ENCODE measurements at regions not wholly inside any gene's neighbourhood (a gene's known extent, or its start where the extent isn't known, plus 50 kb on each side); places are given as distances from the start of the nearest gene placed in this dataset.
"Not testable (repeated sequence)": the region's sequence is repeated elsewhere in the genome, so short reads cannot be mapped to it uniquely, and the experiment has no call there.

GRCh38 chr1:119191325-119191724, 50.9 kb upstream of the WARS2 start:
- DNase-seq: no peak

DNA sequence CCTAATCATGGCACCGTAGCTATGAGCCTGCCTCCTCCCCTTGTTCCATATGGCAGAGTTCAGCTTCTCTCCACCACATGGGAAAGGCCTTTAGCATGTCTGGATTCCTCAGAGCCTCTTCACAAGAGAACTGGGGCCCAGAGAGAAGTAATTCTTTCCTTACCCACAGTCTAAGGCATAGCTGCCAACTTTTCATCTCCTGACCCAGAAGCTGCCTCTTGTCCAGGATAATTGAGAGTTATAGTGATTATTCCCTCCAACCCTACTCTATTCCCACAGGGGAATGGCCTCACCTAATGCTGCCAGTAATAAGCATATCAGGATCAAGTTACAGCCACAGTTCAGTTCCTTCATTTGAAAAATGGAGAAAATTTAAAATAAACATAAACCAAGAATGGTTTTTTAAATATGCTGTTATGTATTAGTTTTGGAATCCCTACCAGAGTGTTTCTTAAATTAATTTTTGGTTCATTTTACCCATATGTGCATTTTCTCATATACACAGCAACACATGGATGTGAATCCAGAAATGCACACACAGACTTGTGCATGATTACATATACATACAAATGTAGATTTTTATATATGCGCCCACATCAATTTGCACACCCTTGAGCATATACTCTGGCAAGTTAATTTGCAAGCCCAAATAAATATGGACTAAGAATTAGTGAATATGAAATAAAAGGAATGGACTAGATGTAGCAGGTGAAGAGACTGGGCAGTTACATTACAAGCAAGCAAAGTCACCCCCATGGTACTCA, 63.9 kb upstream of the WARS2 start:
- no peak for DNase-seq

- DNase-seq: no peak
These were observed 64.5 kb upstream of the WARS2 start for GRCh38 chr1:119204961-119205357.

GRCh38 chr1:119209061-119209460, 68.6 kb upstream of the WARS2 start:
- DNase-seq: no peak

DNA sequence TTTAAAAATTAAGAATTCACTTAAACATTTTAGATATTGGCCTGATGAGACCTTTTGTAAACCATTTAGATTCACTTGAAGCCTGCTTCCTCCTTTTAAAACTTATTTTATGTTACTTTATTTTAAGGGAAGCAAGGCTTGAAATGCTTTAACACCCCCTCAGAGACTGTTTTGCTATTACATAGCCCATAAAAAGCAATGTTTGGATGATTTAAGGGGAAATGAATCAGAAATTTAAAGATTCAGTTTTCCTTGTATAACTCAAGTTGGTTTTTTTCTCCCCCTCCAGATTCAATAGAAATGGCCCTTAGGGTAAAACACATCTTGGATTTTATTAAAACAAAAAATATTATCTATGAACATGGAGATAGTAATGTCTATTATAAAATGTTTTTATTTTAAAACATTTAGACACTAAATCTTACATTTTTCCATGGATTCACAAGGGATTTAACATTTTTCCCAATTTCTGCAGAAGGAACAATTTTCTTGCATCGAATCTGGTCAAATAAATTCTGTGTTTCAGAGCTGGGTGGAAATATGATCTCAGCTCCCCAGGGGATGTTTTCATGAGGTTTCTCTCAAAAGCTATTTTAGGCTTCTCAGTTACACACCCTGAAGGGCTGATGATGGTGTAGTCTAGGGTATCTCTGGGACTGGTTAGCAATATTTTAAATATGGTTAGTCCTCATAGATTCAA, 69.3 kb upstream of the WARS2 start:
- no peak for DNase-seq

DNA sequence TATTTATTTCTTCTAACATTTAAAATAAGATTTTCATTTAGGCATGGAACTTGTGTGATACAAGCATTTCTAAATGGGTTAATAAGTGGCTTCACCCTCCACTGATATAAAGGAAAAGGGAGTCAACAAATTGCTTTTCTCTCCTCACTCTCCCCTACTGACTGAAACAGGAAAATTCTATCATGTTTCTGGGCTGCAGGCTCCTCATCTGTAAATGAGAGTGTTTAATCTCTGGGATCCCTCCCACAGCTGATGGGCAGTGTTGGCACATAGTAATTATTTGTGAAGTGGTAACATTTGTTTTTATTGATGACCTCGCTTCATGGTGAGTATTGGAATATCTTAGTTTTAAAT, 69.8 kb upstream of the WARS2 start:
- no peak for DNase-seq

DNA sequence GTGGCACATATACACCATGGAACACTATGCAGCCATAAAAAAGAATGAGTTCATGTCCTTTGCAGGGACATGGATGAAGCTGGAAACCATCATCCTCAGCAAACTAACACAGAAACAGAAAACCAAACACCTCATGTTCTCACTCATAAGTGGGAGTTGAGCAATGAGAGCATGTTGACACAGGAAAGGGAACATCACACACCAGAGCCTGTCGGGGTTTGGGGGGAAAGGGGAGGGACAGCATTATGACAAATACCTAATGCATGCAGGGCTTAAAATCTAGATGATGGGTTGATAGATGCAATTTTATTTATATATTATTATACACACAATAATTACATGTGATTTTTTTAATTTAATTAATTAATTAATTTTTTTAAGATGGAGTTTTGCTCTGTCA, 72.8 kb upstream of the WARS2 start:
- not testable (repeated sequence) for DNase-seq

DNA sequence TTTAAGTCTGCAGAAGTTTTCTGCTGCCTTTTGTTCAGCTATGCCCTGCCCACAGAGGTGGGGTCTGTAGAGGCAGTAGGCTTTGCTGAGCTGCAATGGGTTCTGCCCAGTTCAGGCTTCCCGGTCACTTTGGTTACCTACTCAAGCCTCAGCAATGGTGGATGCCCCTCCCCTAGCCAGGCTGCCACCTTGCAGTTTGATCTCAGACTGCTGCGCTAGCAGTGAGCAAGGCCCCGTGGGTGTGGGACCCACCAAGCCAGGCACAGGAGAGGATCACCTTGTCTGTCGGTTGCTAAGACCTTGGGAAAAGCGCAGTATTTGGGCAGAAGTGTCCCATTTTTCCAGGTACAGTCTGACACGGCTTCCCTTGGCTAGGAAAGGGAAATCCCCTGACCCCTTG, 74.5 kb upstream of the WARS2 start:
- DNase-seq: not testable (repeated sequence)

DNA sequence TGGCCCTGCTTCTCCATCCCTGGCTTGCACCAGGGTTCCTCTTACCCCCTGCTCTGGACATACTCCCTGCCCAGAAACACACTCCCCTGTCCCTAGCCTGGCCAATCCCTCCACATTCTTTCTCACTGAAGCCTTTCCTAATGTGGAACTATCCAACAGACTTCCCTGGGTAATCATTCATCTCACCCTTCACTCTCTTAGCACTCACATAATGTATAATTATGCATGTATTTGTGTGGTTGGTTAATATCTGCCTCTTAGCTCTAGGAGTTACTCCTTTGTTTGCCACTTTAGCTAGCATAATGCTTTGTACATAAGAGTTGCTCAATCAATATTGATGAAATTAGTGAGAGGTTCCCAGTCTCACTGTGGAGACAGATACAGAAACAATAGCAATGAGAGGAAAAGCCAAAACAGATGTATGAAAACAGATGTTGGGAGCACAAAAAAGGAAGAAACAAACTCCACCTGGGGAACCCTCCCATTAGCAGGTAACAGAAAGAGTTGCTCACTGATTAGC, 76.9 kb upstream of the WARS2 start:
- no peak for DNase-seq

- DNase-seq: no peak
These were observed 79.3 kb upstream of the WARS2 start for GRCh38 chr1:119219711-119220110.

- DNase-seq: no peak
These were observed 80.5 kb upstream of the WARS2 start for GRCh38 chr1:119220991-119221390.

GRCh38 chr1:119222271-119222670, 81.8 kb upstream of the WARS2 start:
- DNase-seq: no peak

DNA sequence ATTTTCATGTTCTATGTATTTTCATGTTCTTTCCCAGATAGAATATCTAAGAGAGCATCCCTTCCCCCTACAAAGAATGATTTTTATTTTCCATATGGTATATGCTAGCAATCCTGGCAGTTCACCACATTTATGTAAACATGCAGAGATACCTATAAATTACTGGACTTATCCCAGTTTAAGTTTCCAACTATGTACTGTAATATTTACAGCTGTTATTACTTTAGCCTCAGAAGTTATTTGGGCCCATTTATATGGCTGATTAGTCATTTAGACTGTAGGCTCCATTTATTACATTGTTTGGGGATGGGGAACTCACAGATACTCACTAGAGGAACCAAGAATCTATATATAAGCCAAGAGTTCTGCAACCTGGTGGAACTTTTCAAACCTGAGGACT, 84.8 kb upstream of the WARS2 start:
- no peak for DNase-seq

GRCh38 chr1:119225831-119226230, 85.4 kb upstream of the WARS2 start:
- no peak for DNase-seq

GRCh38 chr1:119226321-119226720, 85.9 kb upstream of the WARS2 start:
- no peak for DNase-seq

DNA sequence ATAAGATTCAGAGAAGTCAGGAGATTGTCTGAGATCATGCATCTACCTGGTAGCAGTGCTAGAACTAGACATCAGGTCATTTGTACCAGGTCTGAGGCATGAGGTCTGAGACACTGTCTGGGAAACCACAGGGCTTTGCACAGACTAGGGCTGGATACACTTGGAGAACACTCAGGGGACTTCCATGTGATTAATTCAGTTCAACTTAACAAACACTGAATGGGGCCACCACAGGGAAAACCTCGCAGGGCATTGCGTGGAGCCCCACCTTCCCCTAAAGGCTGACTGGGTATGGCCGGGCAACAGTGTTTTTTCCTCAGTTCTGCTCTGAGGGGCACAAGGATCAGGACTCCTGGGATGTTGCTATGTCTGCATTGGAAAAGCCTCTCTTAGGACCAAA, 86.5 kb upstream of the WARS2 start:
- no peak for DNase-seq

DNA sequence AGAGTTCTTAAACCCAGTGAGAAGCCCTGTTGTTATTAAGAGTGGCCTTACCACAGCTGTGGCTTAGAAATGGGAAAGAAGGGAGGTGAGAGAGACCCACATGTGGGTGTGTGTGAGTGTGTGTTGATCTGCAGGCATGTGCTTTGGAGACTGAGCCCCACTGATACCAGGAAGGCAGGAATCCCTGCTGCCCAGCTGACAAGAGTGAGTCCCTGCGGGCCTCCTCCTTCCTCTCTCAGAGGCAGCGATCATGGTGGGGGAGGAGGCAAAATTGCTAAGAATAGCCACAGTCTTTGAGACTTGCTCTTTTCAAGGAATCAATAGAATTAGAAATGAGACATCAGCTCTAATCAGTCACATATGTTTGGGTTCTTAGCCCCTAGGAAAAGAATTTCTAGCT, 87.0 kb upstream of the WARS2 start:
- no peak for DNase-seq

DNA sequence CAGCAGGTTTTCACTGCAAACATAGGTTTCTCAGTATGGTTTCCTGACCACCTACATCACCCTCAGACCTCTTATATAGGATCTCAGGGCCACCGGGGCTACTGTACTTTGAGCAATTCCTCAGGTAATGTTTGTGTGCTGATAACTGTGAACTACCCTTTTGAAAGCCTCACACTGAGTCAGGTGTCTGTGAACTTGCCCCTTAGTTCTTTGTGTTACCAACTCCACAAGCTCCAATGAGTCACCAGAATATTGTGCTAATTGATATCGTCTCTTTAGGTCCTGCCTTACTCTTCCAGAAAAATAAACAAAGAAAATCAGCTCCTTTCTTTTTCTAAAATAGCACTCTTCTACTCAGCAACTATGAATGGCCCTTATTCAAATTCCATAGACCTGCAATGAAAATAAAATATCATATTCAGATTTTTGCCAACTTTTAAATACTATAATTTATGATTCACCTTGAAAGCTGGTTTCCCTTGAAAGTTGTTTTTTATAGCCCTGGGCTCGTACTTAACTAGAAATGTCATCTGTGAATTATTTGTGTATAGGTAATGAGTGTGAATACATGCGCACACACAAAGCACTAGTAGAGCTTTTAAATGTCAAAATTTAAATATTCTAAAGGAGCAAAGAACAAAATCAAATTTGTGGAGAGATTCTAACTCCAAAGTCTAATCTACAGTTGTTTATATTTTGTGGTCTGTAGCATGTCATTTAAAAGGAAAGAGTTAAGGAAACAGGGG, 88.1 kb upstream of the WARS2 start:
- no peak for DNase-seq

DNA sequence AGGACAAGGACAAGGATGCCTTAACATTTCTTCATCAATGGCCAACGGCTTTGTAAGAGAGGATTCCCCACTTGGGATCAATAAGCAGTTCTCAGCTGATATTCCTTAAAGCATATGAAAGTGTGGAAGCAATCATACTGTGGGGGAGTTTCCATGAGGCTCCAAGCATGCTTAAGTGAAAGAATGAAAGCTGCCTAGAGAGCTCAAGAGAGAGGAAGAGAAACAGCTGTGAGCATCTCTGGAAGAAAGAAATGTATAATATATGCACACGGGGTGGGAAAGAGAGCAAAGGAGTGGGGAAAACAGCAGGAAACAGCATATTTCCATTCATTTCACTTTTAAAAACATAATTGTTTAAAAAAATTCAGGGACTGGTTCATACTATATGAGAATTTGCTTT, 94.7 kb upstream of the WARS2 start:
- no peak for DNase-seq

DNA sequence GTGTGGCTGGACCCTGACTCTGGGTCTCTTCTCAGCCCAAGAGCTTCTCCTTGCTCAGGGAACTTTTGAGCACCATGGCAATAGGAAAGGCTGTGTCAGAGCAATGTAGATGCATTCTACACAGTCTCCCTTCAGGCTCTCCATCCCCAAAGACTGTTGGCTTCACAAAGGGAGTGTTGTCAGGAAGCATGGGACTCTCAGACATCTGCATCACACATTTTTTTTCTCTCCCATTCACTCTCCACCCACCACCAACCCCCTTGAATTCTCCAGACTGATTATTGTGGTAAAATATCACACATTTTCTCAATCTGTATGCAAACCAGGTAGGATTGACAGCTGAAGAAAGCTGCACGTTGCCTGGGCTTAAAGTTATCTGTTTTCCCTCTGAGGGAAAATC, 105.4 kb upstream of the WARS2 start:
- DNase-seq: no peak

DNA sequence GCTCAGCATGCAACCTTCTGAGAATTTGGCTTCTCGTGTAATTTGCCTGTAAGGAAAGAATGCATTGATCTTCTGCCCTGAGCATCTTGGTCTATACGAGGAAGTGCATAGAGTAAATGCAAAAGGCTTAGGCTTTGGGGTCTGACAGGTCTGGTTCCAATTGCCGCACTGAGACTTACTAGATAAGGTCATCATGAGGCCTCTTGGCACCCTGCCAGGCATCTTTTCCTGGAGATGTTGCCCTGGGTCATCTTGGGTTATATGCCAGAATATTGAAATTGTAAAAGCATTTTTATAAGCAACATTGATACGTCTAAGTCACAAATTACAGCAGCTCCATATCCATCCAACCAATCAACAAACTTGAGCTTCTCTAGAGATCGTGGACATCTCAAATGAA, 108.8 kb upstream of the WARS2 start:
- DNase-seq: no peak

DNA sequence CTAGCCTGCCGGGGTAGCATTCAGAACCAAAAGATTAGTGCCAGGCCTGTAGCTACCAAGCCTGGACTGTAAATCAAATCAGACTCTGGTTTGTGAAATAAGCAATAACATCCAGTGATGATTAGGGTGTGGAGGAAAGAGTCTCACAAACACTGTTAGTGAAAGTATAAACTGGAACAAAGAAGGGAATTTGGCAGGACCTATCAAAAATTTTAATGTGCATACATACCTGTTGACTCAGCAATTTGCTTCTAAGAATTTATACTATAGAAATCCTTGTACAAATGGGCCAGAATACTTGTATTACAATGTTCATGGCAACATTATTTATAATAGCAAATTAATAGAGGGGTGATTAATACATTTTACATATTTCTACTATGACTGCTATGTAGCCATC, 109.8 kb upstream of the WARS2 start:
- no peak for DNase-seq

DNA sequence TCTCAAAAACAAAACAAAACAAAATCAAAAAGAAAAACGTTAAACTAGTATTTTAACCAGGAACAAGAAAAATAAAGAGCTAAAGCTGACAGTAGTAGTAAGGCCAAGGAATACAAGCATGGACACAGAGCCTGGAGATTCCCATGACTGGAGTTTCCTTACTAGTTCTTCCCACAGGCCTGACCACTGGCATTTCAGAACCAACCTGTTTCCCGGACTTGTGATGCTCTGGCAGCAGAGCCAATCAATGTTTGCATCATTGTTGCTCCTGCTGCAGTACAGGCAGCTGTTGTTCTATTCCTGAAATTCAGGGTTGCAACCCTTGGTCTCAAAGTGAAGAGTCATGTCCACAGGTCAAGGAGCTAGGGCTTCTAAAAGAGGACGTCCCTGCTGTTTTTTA, 111.3 kb upstream of the WARS2 start:
- DNase-seq: no peak

DNA sequence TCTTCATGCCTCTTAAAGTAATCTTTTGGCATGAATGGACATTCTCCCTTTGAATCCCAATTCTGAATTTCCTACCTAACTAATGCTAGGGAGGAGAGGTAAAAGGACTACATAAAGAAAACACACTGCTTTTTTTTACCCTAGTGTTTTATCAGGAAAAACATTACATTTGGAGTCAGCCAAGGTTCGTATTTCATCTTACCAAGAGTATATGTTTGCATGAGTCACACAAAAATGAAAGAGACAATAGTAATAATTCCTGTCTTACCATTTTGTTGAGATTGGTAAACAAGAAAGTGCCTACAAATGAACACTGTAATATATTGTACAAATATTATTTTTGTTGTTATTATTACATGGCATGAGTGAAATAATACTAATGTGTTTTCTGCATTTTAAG, 112.9 kb upstream of the WARS2 start:
- no peak for DNase-seq

All from activated CD4-positive, alpha-beta T cell treated with anti-CD3 and anti-CD28 coated beads for 48 hours (primary cell).